ENCODE measurements at regions not wholly inside any gene's neighbourhood (a gene's known extent, or its start where the extent isn't known, plus 50 kb on each side); places are given as distances from the start of the nearest gene placed in this dataset.

DNA sequence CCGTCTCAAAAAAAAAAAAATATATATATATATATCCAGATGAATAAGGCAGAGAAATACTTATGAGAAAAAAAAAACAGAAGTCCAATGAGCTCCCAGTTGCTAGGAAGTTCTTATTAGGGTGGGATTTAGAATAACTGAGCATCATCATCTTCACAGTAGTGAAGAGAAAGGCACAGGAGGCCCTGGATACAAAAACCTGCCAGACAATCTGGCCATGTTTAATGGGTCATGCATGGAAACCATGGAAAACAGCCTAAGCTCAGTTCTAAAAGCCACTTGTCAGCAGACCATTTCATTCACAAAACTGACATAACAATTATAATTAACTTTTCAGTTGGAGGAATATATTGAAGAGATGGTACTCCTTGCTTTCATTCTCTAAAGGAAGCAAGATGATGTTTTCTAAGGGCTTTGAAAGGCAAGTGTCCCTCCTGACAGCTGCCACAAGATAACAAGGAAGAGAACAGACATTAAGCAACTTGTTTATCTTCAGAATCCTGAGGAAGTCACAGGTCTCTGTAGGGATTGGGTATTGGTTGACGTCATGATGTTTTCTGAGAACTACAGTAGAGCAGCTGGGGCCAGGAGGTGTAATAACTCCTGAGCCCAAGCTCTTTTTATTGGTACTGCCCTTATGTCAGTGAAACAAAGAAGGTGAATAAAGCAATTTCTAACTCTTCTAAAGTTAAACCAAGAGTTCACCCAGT lies 463.1 kb downstream of the DMAC1 start:
- H3K23me2 ChIP-seq (ENCODE audit: low read depth, low read length): no peaks in the 10 kb centered on the region
- 87% methylated on average over 2 of the region's 2 CpGs; no CpG with 5 or more reads in 1 of the 2 experiments for WGBS, 2 experiments (ENCODE audit: extremely low coverage in 1 of 2, insufficient coverage in 1 of 2, insufficient read length in 1 of 2, insufficient replicate concordance in 2 of 2, low coverage in 1 of 2, low lambda C conversion rate in 2 of 2, missing lambda C conversion rate in 1 of 2)
- no peaks in the 10 kb centered on the region for H3K9me3 ChIP-seq (ENCODE audit: insufficient read depth in 2 of 2, low read depth in 1 of 2, low read length in 1 of 2)
- no peaks in the 10 kb centered on the region for H3K4me1 ChIP-seq (replicated peaks in 1 of 4; ENCODE audit: control insufficient read depth in 3 of 4, insufficient read depth in 4 of 4, low read length in 3 of 4)
- no peak overlapping the region for H4K91ac ChIP-seq (replicated peaks; ENCODE audit: insufficient read length, low read length)
- H2AFZ ChIP-seq (ENCODE audit: low read length): no peak overlapping the region
- H2AK5ac ChIP-seq (ENCODE audit: low read depth, low read length): no peak overlapping the region
- no peak overlapping the region for H3K56ac ChIP-seq (replicated peaks; ENCODE audit: insufficient read length, low read depth, low read length)
- no peak overlapping the region for H3K4me3 ChIP-seq (ENCODE audit: extremely low read depth in 1 of 4, insufficient read depth in 2 of 4, low read depth in 3 of 4, low read length in 4 of 4)
- no peak overlapping the region for H2BK120ac ChIP-seq (replicated peaks; ENCODE audit: low read depth, low read length)
- no peak for FAIRE-seq
- no peaks in the 10 kb centered on the region for H3K79me1 ChIP-seq (ENCODE audit: low read depth, low read length)
- TF ChIP-seq ASH2L (IDR thresholded peaks at IDR 0.05; ENCODE audit: low read length): no peak
- TF ChIP-seq GABPA (IDR thresholded peaks at IDR 0.05; ENCODE audit: borderline replicate concordance, insufficient read depth, low read length): no peak
- TF ChIP-seq SIX5 (IDR thresholded peaks at IDR 0.05; ENCODE audit: low read depth, low read length): no peak
- TF ChIP-seq KDM1A (IDR thresholded peaks at IDR 0.05; ENCODE audit: borderline replicate concordance, low read length): no peak
- TF ChIP-seq RAD21 (IDR thresholded peaks at IDR 0.05 in 1 of 2, conservative IDR thresholded peaks at IDR 0.05 in 1 of 2; ENCODE audit: low read depth in 2 of 2, low read length in 2 of 2): no peak
- TF ChIP-seq YY1 (IDR thresholded peaks at IDR 0.05; ENCODE audit: low read depth, low read length): no peak
- no peak for TF ChIP-seq PHF8 (conservative IDR thresholded peaks at IDR 0.05; ENCODE audit: low read depth, low read length)
- TF ChIP-seq RBBP5 (IDR thresholded peaks at IDR 0.05; ENCODE audit: borderline replicate concordance, low read depth, low read length): no peak
- no peak for TF ChIP-seq CHD2 (IDR thresholded peaks at IDR 0.05; ENCODE audit: low read length)
- TF ChIP-seq RNF2 (IDR thresholded peaks at IDR 0.05; ENCODE audit: borderline replicate concordance, low read depth, low read length, missing control alignments, poor library complexity, severe bottlenecking): no peak
- no peak for TF ChIP-seq CEBPB (IDR thresholded peaks at IDR 0.05; ENCODE audit: low read depth, low read length)
- TF ChIP-seq ZNF274 (IDR thresholded peaks at IDR 0.05; ENCODE audit: borderline replicate concordance, extremely low read depth, low read length): no peak
- no peak overlapping the region for H2BK12ac ChIP-seq (ENCODE audit: low read depth, low read length)
- H3K79me2 ChIP-seq (ENCODE audit: control insufficient read depth in 1 of 2, insufficient read depth in 2 of 2, low read length in 2 of 2): no peaks in the 10 kb centered on the region
- no peak overlapping the region for H4K5ac ChIP-seq (ENCODE audit: insufficient read length, low read depth, low read length)
- H3K23ac ChIP-seq (ENCODE audit: insufficient read length): no peak overlapping the region
- H2BK15ac ChIP-seq (ENCODE audit: low read length): no peak overlapping the region
- no peak overlapping the region for H4K8ac ChIP-seq (ENCODE audit: extremely low read depth, insufficient read depth, low read length)
- H2BK20ac ChIP-seq (ENCODE audit: low read length): no peak overlapping the region
- CTCF ChIA-PET (ENCODE audit: partially characterized antibody): interaction anchor here (0.6 to 2.8 kb wide), 5 partner anchors 8 to 263 kb away, joined by 3 to 13 read pairs (median 4); no protein-coding TSS in a partner anchor
- H3K14ac ChIP-seq (ENCODE audit: insufficient read length): no peak overlapping the region
- no peak overlapping the region for H3K4me2 ChIP-seq (ENCODE audit: insufficient read depth in 1 of 2, low read depth in 2 of 2, low read length in 2 of 2)
- no peak for DNase-seq (ENCODE audit: low read depth in 1 of 2, low spot score in 2 of 2)
- no peak overlapping the region for H3K27ac ChIP-seq (ENCODE audit: low read depth, low read length)
- H2BK5ac ChIP-seq (ENCODE audit: low read depth, low read length): no peak overlapping the region
- no peak overlapping the region for H3K4ac ChIP-seq (replicated peaks; ENCODE audit: insufficient read length, low read depth, low read length)
- no peaks in the 10 kb centered on the region for H3K36me3 ChIP-seq (ENCODE audit: control insufficient read depth in 2 of 4, insufficient read depth in 4 of 4, low read length in 3 of 4)
- POLR2A ChIA-PET (ENCODE audit: partially characterized antibody): no interaction called here
- no peak overlapping the region for H3K18ac ChIP-seq (ENCODE audit: extremely low read depth, low read length)
- H4K20me1 ChIP-seq (replicated peaks in 1 of 2; ENCODE audit: control insufficient read depth in 1 of 2, insufficient read depth in 2 of 2, low read length in 2 of 2): no peaks in the 10 kb centered on the region
- H3K27me3 ChIP-seq (replicated peaks in 1 of 4; ENCODE audit: control insufficient read depth in 3 of 4, extremely low read depth in 1 of 4, insufficient read depth in 3 of 4, low read length in 3 of 4): no peaks in the 10 kb centered on the region
- no peak overlapping the region for H3K9ac ChIP-seq (replicated peaks in 1 of 4; ENCODE audit: extremely low read depth in 1 of 4, low read depth in 3 of 4, low read length in 3 of 4)

Measured in H1 (cell line).